Heart right ventricle (tissue), 16 donors: ENCODE measurements at regions not wholly inside any gene's neighbourhood (a gene's known extent, or its start where the extent isn't known, plus 50 kb on each side); places are given as distances from the start of the nearest gene placed in this dataset.
"Not testable (repeated sequence)": the region's sequence is repeated elsewhere in the genome, so short reads cannot be mapped to it uniquely, and the experiment has no call there.

ENCODE experiments used
- ATAC-seq, 8 donors: fragments of 200-7000 bp; cut with Tn5 transposase; one replicate each; pipeline ENCODE4 v1.9.1; 2020; ENCODE audit warnings: mild to moderate bottlenecking in 8 of 8, moderate library complexity in 8 of 8, moderate number of reproducible peaks in 1 of 8
- DNase-seq, 2 donors: peaks; one replicate each; pipeline ENCODE4 v3.0.0-alpha.2; 2020
- H3K27ac ChIP-seq, 10 donors: fragments of 200-600 bp; sonication (generic) in 2 of 10; one replicate each; pipeline versions ENCODE4 v1.5.0 to v1.8.0; 2020 to 2022; ENCODE audit warnings: mild to moderate bottlenecking in 3 of 10
- H3K27me3 ChIP-seq, 7 donors: fragments of 200-600 bp; one replicate each; pipeline ENCODE4 v1.8.0; 2021 to 2022; ENCODE audit warnings: mild to moderate bottlenecking in 2 of 7
- H3K36me3 ChIP-seq, 9 donors: fragments of 200-600 bp; sonication (generic) in 1 of 9; one replicate each; pipeline versions ENCODE4 v1.5.0 to v1.8.0; 2020 to 2022; ENCODE audit warnings: mild to moderate bottlenecking in 2 of 9
- H3K4me1 ChIP-seq, 9 donors: fragments of 200-600 bp; sonication (generic) in 1 of 9; one replicate each; pipeline versions ENCODE4 v1.5.0 to v1.8.0; 2020 to 2022; ENCODE audit warnings: mild to moderate bottlenecking in 4 of 9
- H3K4me3 ChIP-seq, 10 donors: fragments of 200-600 bp; sonication (generic) in 2 of 10; one replicate each; pipeline versions ENCODE4 v1.5.0 to v1.8.0; 2020 to 2022; ENCODE audit warnings: mild to moderate bottlenecking in 7 of 10, moderate library complexity in 2 of 10
- H3K9me3 ChIP-seq, 11 donors: fragments of 200-600 bp in 10 of 11; sonication (generic) in 2 of 11; one replicate each; pipeline versions ENCODE4 v1.5.0 to v1.8.0; 2013 to 2022; ENCODE audit warnings: mild to moderate bottlenecking in 2 of 11, control low read depth in 1 of 11, moderate library complexity in 1 of 11
- WGBS, 2 donors: extraction: QIAGEN DNeasy Blood & Tissue Kit; methylation state at CpG; one replicate each; pipeline ENCODE4 v1.1.7; 2013; ENCODE audit warnings: inconsistent platforms in 1 of 2; 5-methylcytosine and 5-hydroxymethylcytosine counted together
- intact Hi-C, 10 donors: fragments of 100-400 bp; cut with DNase I; formaldehyde crosslinking; loops; one replicate each; pipeline versions ENCODE4 v1.11.1 to v1.14.2; 2022
- microRNA-seq, 2 donors: library from miRNA; unstranded; fragments of <30 nt; microRNA quantifications; one replicate each; pipeline ENCODE4 v1.2.0, GENCODE V29; 2021
- TF ChIP-seq, protein P1 (sequence below), 9 donors: fragments of 200-600 bp; sonication (generic) in 2 of 9; IDR thresholded peaks; one replicate each; pipeline versions ENCODE4 v1.5.0 to v1.8.0; 2021 to 2022; ENCODE audit warnings: antibody characterized with exemption in 9 of 9, mild to moderate bottlenecking in 5 of 9, moderate library complexity in 1 of 9
- donor health status: Arrhythmogenic right ventricular cardiomyopathy.
- donor health status: ischemic (EF 13 %, LVEDD 7.1; RV severe dilation, severe dysfunction).
- donor health status: healthy with polysubstance abuse.
- donor health status: DM: no; HTN: yes; CAD: no.
- donor health status: DM: no; HTN: no; CAD: no.
- donor health status: ischemic (EF 25% LVEDD 6.9; RV normal size, moderate dysfunction).
- donor health status: ischemic (EF 25% LVEDD 5.7; RV mildly dilated, moderate dysfunction).
- donor health status: healthy.
- donor health status: DM: yes; HTN: yes; CAD: no.
- donor health status: Ischemic cardiomyopathy.
- donor health status: ischemic (EF 35%, LVEDD 5.7; RV mildly dilated, moderate dysfunction).
- donor health status: nonischemic (EF 11% LVEDD 7.7; RV severe dilation, severe dysfunction).
- donor health status: DM: yes; HTN: yes; CAD: no.
- donor health status: PGD.
- donor health status: ischemic (EF 29% LVEDD 5.4; RV normal size, mild dysfunction).
- donor health status: nonischemic (EF 23%, LVEDD 6.1; RV moderate dilation, normal function).

DNA sequence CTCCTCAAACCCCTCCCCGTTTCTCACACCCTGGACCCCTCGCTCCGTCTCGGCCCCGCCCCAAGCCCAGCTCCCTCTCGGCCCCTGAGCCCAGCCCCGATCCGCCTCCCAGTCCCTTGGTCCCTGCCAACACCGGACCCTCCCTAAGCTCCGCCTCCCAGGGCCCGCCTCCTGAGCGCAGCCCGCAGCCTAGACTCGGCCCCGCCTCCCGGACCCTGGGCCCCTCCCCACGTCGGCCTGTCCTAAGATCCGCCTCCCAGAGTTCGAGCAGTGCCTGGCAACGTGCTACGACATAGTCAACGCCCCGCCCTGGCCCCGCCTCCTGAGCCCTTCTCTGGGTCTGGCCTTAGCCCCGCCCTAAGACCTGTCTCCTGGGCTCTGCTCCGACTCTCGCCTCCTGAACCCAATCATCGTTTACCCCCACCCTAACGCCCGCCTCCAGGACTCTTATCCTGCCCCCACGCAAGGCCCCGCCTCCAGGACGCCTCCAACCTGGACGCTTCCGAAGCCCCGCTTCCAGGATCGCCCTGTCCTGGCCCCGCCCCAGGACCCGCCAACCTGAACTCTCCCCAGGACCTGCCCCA, 53.1 kb upstream of the ROPN1B start:
- H3K27me3 ChIP-seq, H3K36me3 ChIP-seq, H3K9me3 ChIP-seq: not testable (repeated sequence)
- DNase-seq, result peak; percentile 100
- intact Hi-C loops, result loop anchor here in 2 of 10 donors (2.0 to 10.0 kb wide), 2 partner anchors 151 to 321 kb away; partner anchors contain the start of gene OSBPL11 (in 1 of the 2)
- peak overlapping the region; percentile 30 to 93 (median 87) for H3K27ac ChIP-seq
- H3K4me3 ChIP-seq, result peak overlapping the region; percentile 46 to 97 (median 76)
- H3K4me1 ChIP-seq, result peaks cover 0 to 17% (median 8%) of the 10 kb centered on the region in 9 donors
- 0 to 1% methylated on average over 37 to 40 of the region's 40 CpGs for WGBS, 2 donors
- ATAC-seq, result peak; percentile 88 to 95 (median 90)

GRCh38 chr3:125916376-125916978, 52.5 kb upstream of the ROPN1B start:
- TF ChIP-seq, protein P1, sequence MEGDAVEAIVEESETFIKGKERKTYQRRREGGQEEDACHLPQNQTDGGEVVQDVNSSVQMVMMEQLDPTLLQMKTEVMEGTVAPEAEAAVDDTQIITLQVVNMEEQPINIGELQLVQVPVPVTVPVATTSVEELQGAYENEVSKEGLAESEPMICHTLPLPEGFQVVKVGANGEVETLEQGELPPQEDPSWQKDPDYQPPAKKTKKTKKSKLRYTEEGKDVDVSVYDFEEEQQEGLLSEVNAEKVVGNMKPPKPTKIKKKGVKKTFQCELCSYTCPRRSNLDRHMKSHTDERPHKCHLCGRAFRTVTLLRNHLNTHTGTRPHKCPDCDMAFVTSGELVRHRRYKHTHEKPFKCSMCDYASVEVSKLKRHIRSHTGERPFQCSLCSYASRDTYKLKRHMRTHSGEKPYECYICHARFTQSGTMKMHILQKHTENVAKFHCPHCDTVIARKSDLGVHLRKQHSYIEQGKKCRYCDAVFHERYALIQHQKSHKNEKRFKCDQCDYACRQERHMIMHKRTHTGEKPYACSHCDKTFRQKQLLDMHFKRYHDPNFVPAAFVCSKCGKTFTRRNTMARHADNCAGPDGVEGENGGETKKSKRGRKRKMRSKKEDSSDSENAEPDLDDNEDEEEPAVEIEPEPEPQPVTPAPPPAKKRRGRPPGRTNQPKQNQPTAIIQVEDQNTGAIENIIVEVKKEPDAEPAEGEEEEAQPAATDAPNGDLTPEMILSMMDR (IDR thresholded peaks at IDR 0.05), result peak in 5 of 9 donors; percentile 22 to 62 (median 32)
- Histone ChIP-seq H3K9me3 (no peaks in the 10 kb centered on the region), H3K27ac (peak overlapping the region in 9 of 10 donors; percentile 71 to 93 (median 86)), H3K36me3 (no peaks in the 10 kb centered on the region), H3K27me3 (no peaks in the 10 kb centered on the region), H3K4me1 (peaks cover 0 to 17% (median 8%) of the 10 kb centered on the region in 9 donors), H3K4me3 (peak overlapping the region; percentile 53 to 97 (median 80))
- intact Hi-C loops, result loop anchor here in 1 of 10 donors (10.0 kb wide), 1 partner anchor 152 kb away; no protein-coding TSS in a partner anchor
- peak in 1 of 2 donors; percentile 99 for DNase-seq
- 0 to 1% methylated on average over 45 to 58 of the region's 58 CpGs for WGBS, 2 donors
- ATAC-seq, result peak; percentile 95 to 100 (median 100)

GRCh38 chr3:125917020-125917549, 51.9 kb upstream of the ROPN1B start:
- Histone ChIP-seq H3K4me1 (peaks cover 0 to 17% (median 8%) of the 10 kb centered on the region in 9 donors), H3K4me3 (peak overlapping the region; percentile 53 to 97 (median 80)), H3K27ac (peak overlapping the region in 9 of 10 donors; percentile 71 to 90 (median 79))
- H3K36me3 ChIP-seq, H3K27me3 ChIP-seq, ATAC-seq, DNase-seq, H3K9me3 ChIP-seq: not testable (repeated sequence)
- intact Hi-C loops, result loop anchor here in 1 of 10 donors (10.0 kb wide), 1 partner anchor 152 kb away; no protein-coding TSS in a partner anchor
- WGBS, 2 donors, result 3% methylated on average over 12 of the region's 12 CpGs

GRCh38 chr3:125918024-125918423, 51.0 kb upstream of the ROPN1B start:
- WGBS, 2 donors, result 100% methylated on average over 1 of the region's 1 CpG
- ATAC-seq, H3K9me3 ChIP-seq, H3K27me3 ChIP-seq, H3K36me3 ChIP-seq, H3K4me3 ChIP-seq, DNase-seq, H3K27ac ChIP-seq: not testable (repeated sequence)
- intact Hi-C loops, result loop anchor here in 1 of 10 donors (10.0 kb wide), 1 partner anchor 153 kb away; no protein-coding TSS in a partner anchor
- peaks cover 0 to 17% (median 8%) of the 10 kb centered on the region in 9 donors for H3K4me1 ChIP-seq

GRCh38 chr3:125918451-125918850, 50.5 kb upstream of the ROPN1B start:
- H3K27me3 ChIP-seq, H3K27ac ChIP-seq, H3K4me3 ChIP-seq, ATAC-seq, H3K9me3 ChIP-seq, DNase-seq, H3K36me3 ChIP-seq: not testable (repeated sequence)
- 63 to 65% methylated on average over 5 of the region's 5 CpGs for WGBS, 2 donors
- peaks cover 0 to 17% (median 8%) of the 10 kb centered on the region in 9 donors for H3K4me1 ChIP-seq
- intact Hi-C loops, result loop anchor here in 1 of 10 donors (10.0 kb wide), 1 partner anchor 154 kb away; no protein-coding TSS in a partner anchor

- H3K36me3 ChIP-seq, ATAC-seq, H3K9me3 ChIP-seq, DNase-seq, H3K27ac ChIP-seq, H3K27me3 ChIP-seq, H3K4me3 ChIP-seq: not testable (repeated sequence)
- WGBS, 2 donors, result 88 to 92% methylated on average over 2 of the region's 2 CpGs
- intact Hi-C loops, result loop anchor here in 1 of 10 donors (10.0 kb wide), 1 partner anchor 154 kb away; no protein-coding TSS in a partner anchor
- H3K4me1 ChIP-seq, result peaks cover 0 to 17% (median 8%) of the 10 kb centered on the region in 9 donors
Observed at GRCh38 chr3:125918866-125919265, 50.1 kb upstream of the ROPN1B start.

Small RNAs in the stretch of these regions (microRNA-seq; reads per million reads assigned to microRNA genes)
- gene MIR548I1, result 0 reads per million in 2 donors
